ENCODE measurements at regions not wholly inside any gene's neighbourhood (a gene's known extent, or its start where the extent isn't known, plus 50 kb on each side); places are given as distances from the start of the nearest gene placed in this dataset.

- TF ChIP-seq CTCF (IDR thresholded peaks at IDR 0.05), result no peak
- no peak for TF ChIP-seq REST (IDR thresholded peaks at IDR 0.05; ENCODE audit: insufficient read depth in 1 of 2, low read depth in 2 of 2, low read length in 1 of 2)
- TF ChIP-seq SIN3A (IDR thresholded peaks at IDR 0.05; ENCODE audit: borderline replicate concordance, insufficient read depth, low read depth, low read length), result no peak
Observed at GRCh38 chr10:89894051-89894450, 192.7 kb downstream of the KIF20B start.

All from Panc1 (cell line).